HPDE6-E6E7 (cell line): ENCODE measurements at regions not wholly inside any gene's neighbourhood (a gene's known extent, or its start where the extent isn't known, plus 50 kb on each side); places are given as distances from the start of the nearest gene placed in this dataset.
"Not testable (repeated sequence)": the region's sequence is repeated elsewhere in the genome, so short reads cannot be mapped to it uniquely, and the experiment has no call there.

ENCODE experiments used
- DNase-seq: peaks from one replicate; pipeline ENCODE4 v3.0.0; 2011; ENCODE audit warnings: missing footprints; ENCODE audit errors: extremely low spot score

- DNase-seq: no peak
Observed at GRCh38 chr12:25868193-25868592, 90.3 kb upstream of the RASSF8 start.

GRCh38 chr12:25872137-25872536 is 86.3 kb upstream of the RASSF8 start:
- DNase-seq: no peak

- DNase-seq: no peak
Observed at GRCh38 chr12:25875661-25876060, 82.8 kb upstream of the RASSF8 start.

GRCh38 chr12:25876383-25877045 is 82.0 kb upstream of the RASSF8 start:
- DNase-seq: no peak

GRCh38 chr12:25877446-25877845 is 81.0 kb upstream of the RASSF8 start:
- DNase-seq: no peak

- no peak for DNase-seq
Observed at GRCh38 chr12:25882266-25882665, 76.2 kb upstream of the RASSF8 start.

- DNase-seq: no peak
Observed at GRCh38 chr12:25883026-25883916, 75.2 kb upstream of the RASSF8 start.

- DNase-seq: no peak
Observed at GRCh38 chr12:25884024-25884919, 74.2 kb upstream of the RASSF8 start.

- no peak for DNase-seq
Observed at GRCh38 chr12:25884920-25885234, 73.6 kb upstream of the RASSF8 start.

- DNase-seq: no peak
Observed at GRCh38 chr12:25886396-25886795, 72.1 kb upstream of the RASSF8 start.

- no peak for DNase-seq
Observed at GRCh38 chr12:25887367-25887766, 71.1 kb upstream of the RASSF8 start.

- no peak for DNase-seq
Observed at GRCh38 chr12:25889185-25889584, 69.3 kb upstream of the RASSF8 start.

GRCh38 chr12:25891095-25891494 is 67.4 kb upstream of the RASSF8 start:
- DNase-seq: not testable (repeated sequence)

- no peak for DNase-seq
Observed at GRCh38 chr12:25894759-25895158, 63.7 kb upstream of the RASSF8 start.

GRCh38 chr12:25896981-25897380 is 61.5 kb upstream of the RASSF8 start:
- DNase-seq: no peak

GRCh38 chr12:25903603-25904245 is 54.8 kb upstream of the RASSF8 start:
- no peak for DNase-seq

- DNase-seq: no peak
Observed at GRCh38 chr12:25904442-25904841, 54.0 kb upstream of the RASSF8 start.

- DNase-seq: no peak
Observed at GRCh38 chr12:25906651-25907340, 51.7 kb upstream of the RASSF8 start.
